Neuronal stem cell (in vitro differentiated cells): ENCODE measurements at regions not wholly inside any gene's neighbourhood (a gene's known extent, or its start where the extent isn't known, plus 50 kb on each side); places are given as distances from the start of the nearest gene placed in this dataset.
A peak's percentile ranks its signal among the peaks of the same experiment; 100 is the strongest.

Experiments used
- DNase-seq: peaks from one replicate; pipeline ENCODE4 v3.0.0-alpha.2; 2013; ENCODE audit warnings: low spot score
- H2AFZ ChIP-seq: one replicate; pipeline ENCODE4 v1.6.1; 2013; ENCODE audit warnings: mild to moderate bottlenecking, low read length, inconsistent platforms
- H2AK5ac ChIP-seq: 2 replicates; pipeline ENCODE4 v1.6.1; 2013; ENCODE audit warnings: low read depth, mild to moderate bottlenecking, inconsistent platforms, low read length, moderate library complexity, mixed read lengths
- H2BK120ac ChIP-seq: 2 replicates; pipeline ENCODE4 v1.6.1; 2013; ENCODE audit warnings: low read depth, mild to moderate bottlenecking, inconsistent platforms, low read length, moderate library complexity, mixed read lengths
- H2BK12ac ChIP-seq: one replicate; pipeline ENCODE4 v1.6.1; 2013; ENCODE audit warnings: low read length, inconsistent platforms
- H2BK15ac ChIP-seq: 2 replicates; pipeline ENCODE4 v1.6.1; 2013; ENCODE audit warnings: mild to moderate bottlenecking, low read length, inconsistent platforms, mixed read lengths
- H2BK5ac ChIP-seq: one replicate; pipeline ENCODE4 v1.6.1; 2013; ENCODE audit warnings: inconsistent platforms, mild to moderate bottlenecking, low read length, moderate library complexity
- H3K14ac ChIP-seq: one replicate; pipeline ENCODE4 v1.6.1; 2013; ENCODE audit warnings: low read length, inconsistent platforms
- H3K18ac ChIP-seq: 2 replicates; pipeline ENCODE4 v1.6.1; 2013; ENCODE audit warnings: low read length, inconsistent platforms
- H3K23ac ChIP-seq: 2 replicates; pipeline ENCODE4 v1.6.1; 2013; ENCODE audit warnings: low read depth, mild to moderate bottlenecking, mixed read lengths, low read length, inconsistent platforms; ENCODE audit not compliant: poor library complexity
- H3K27ac ChIP-seq: replicated peaks from 3 replicates; pipeline ENCODE4 v1.5.1; 2013; ENCODE audit warnings: low read length, inconsistent platforms
- H3K27me3 ChIP-seq, 3 experiments: 2 replicates each; pipeline ENCODE4 v1.6.1; 2013; ENCODE audit warnings: low read length in 3 of 3, mild to moderate bottlenecking in 2 of 3, inconsistent platforms in 1 of 3, low read depth in 1 of 3, mixed read lengths in 1 of 3, moderate library complexity in 1 of 3; ENCODE audit not compliant: control insufficient read depth in 3 of 3, insufficient read depth in 3 of 3
- H3K36me3 ChIP-seq, 2 donors: replicated peaks in 1 of 2; 2 replicates each; pipeline ENCODE4 v1.6.1; 2013; ENCODE audit warnings: low read length in 2 of 2; ENCODE audit not compliant: control insufficient read depth in 2 of 2, insufficient read depth in 2 of 2
- H3K4ac ChIP-seq: 2 replicates; pipeline ENCODE4 v1.6.1; 2013; ENCODE audit warnings: inconsistent platforms, mild to moderate bottlenecking, low read length, moderate library complexity
- H3K4me1 ChIP-seq, 2 donors: 1 replicate in 1 of 2; 2 replicates in 1 of 2; pipeline ENCODE4 v1.6.1; 2013; ENCODE audit warnings: low read length in 2 of 2, low read depth in 1 of 2; ENCODE audit not compliant: control insufficient read depth in 2 of 2, insufficient read depth in 1 of 2
- H3K4me2 ChIP-seq: one replicate; pipeline ENCODE4 v1.6.1; 2013; ENCODE audit warnings: mild to moderate bottlenecking, low read length, inconsistent platforms; ENCODE audit not compliant: insufficient read depth, poor library complexity, severe bottlenecking
- H3K4me3 ChIP-seq, 2 donors: 2 replicates each; pipeline ENCODE4 v1.5.1; 2013; ENCODE audit warnings: low read length in 2 of 2, mild to moderate bottlenecking in 2 of 2, inconsistent platforms in 1 of 2, moderate library complexity in 1 of 2
- H3K79me1 ChIP-seq: one replicate; pipeline ENCODE4 v1.6.1; 2013; ENCODE audit warnings: low read depth, mild to moderate bottlenecking, inconsistent platforms, low read length, moderate library complexity
- H3K9ac ChIP-seq: one replicate; pipeline ENCODE4 v1.6.1; 2013; ENCODE audit warnings: mild to moderate bottlenecking, low read depth, low read length, inconsistent platforms; ENCODE audit not compliant: poor library complexity
- H3K9me3 ChIP-seq, 2 donors: replicated peaks in 1 of 2; 2 replicates each; pipeline versions ENCODE3 to v1.6.1; 2013; ENCODE audit warnings: low read length in 2 of 2, mild to moderate bottlenecking in 2 of 2, inconsistent platforms in 1 of 2, low read depth in 1 of 2, mixed read lengths in 1 of 2, moderate library complexity in 1 of 2; ENCODE audit not compliant: control insufficient read depth in 2 of 2, insufficient read depth in 1 of 2
- H4K8ac ChIP-seq: one replicate; pipeline ENCODE4 v1.6.1; 2013; ENCODE audit warnings: low read depth, mild to moderate bottlenecking, inconsistent platforms, low read length, moderate library complexity
- H4K91ac ChIP-seq: one replicate; pipeline ENCODE4 v1.6.1; 2013; ENCODE audit warnings: low read length, low read depth, mild to moderate bottlenecking, inconsistent platforms; ENCODE audit not compliant: poor library complexity
- WGBS, 2 donors: extraction: QIAGEN DNeasy Blood & Tissue Kit; methylation state at CpG; one replicate each; pipeline ENCODE4 v1.1.7; 2013; ENCODE audit warnings: missing lambda C conversion rate in 2 of 2, mixed read lengths in 1 of 2; ENCODE audit not compliant: insufficient read length in 2 of 2, insufficient replicate concordance in 1 of 2; ENCODE audit errors: extremely low coverage in 2 of 2; 5-methylcytosine and 5-hydroxymethylcytosine counted together

GRCh38 chr4:123106747-123107146 lies 184.3 kb upstream of the NUDT6 start:
- no peak overlapping the region for H2BK120ac ChIP-seq
- peak overlapping the region; percentile 66 for H3K4ac ChIP-seq
- H2BK12ac ChIP-seq: peak overlapping the region; percentile 58
- H3K14ac ChIP-seq: peak overlapping the region; percentile 89
- no peak for DNase-seq
- no peak overlapping the region for H3K4me2 ChIP-seq
- H3K4me3 ChIP-seq: peak overlapping the region in 1 of 2 donors; percentile 7
- no peak overlapping the region for H2AFZ ChIP-seq
- peak overlapping the region; percentile 46 for H2AK5ac ChIP-seq
- no CpG with 5 or more reads among the region's 8 CpGs for WGBS, 2 donors
- no peak overlapping the region for H2BK15ac ChIP-seq
- H3K18ac ChIP-seq: peak overlapping the region; percentile 87
- no peak overlapping the region for H4K8ac ChIP-seq
- no peak overlapping the region for H2BK5ac ChIP-seq
- peak overlapping the region; percentile 85 for H3K23ac ChIP-seq
- H3K4me1 ChIP-seq: peaks cover 0 to 6% of the 10 kb centered on the region in 2 donors
- H3K9me3 ChIP-seq: peaks cover 5% of the 10 kb centered on the region in 2 donors
- H3K27ac ChIP-seq: no peak overlapping the region
- peaks cover 3% of the 10 kb centered on the region for H3K79me1 ChIP-seq
- H4K91ac ChIP-seq: peak overlapping the region; percentile 53
- H3K36me3 ChIP-seq: peaks cover 5 to 8% of the 10 kb centered on the region in 2 donors
- H3K9ac ChIP-seq: peak overlapping the region; percentile 21
- no peaks in the 10 kb centered on the region for H3K27me3 ChIP-seq

GRCh38 chr4:123107444-123108252 lies 185.3 kb upstream of the NUDT6 start:
- peaks cover 5% of the 10 kb centered on the region in 2 donors for H3K9me3 ChIP-seq
- DNase-seq: no peak
- no peak overlapping the region for H3K4me3 ChIP-seq
- H2BK12ac ChIP-seq: no peak overlapping the region
- peak overlapping the region; percentile 37 for H3K4ac ChIP-seq
- peak overlapping the region; percentile 95 for H2AK5ac ChIP-seq
- no peak overlapping the region for H2BK120ac ChIP-seq
- H3K27ac ChIP-seq: no peak overlapping the region
- no peaks in the 10 kb centered on the region for H3K27me3 ChIP-seq
- peak overlapping the region; percentile 70 for H3K9ac ChIP-seq
- no peak overlapping the region for H4K8ac ChIP-seq
- peaks cover 0 to 6% of the 10 kb centered on the region in 2 donors for H3K4me1 ChIP-seq
- peak overlapping the region; percentile 75 for H2BK5ac ChIP-seq
- H2AFZ ChIP-seq: no peak overlapping the region
- H4K91ac ChIP-seq: no peak overlapping the region
- H3K18ac ChIP-seq: peak overlapping the region; percentile 80
- no CpG with 5 or more reads among the region's 16 CpGs for WGBS, 2 donors
- H3K36me3 ChIP-seq: peaks cover 5 to 8% of the 10 kb centered on the region in 2 donors
- H3K4me2 ChIP-seq: no peak overlapping the region
- peaks cover 3% of the 10 kb centered on the region for H3K79me1 ChIP-seq
- H3K14ac ChIP-seq: peak overlapping the region; percentile 71
- no peak overlapping the region for H2BK15ac ChIP-seq
- peak overlapping the region; percentile 25 for H3K23ac ChIP-seq

DNA sequence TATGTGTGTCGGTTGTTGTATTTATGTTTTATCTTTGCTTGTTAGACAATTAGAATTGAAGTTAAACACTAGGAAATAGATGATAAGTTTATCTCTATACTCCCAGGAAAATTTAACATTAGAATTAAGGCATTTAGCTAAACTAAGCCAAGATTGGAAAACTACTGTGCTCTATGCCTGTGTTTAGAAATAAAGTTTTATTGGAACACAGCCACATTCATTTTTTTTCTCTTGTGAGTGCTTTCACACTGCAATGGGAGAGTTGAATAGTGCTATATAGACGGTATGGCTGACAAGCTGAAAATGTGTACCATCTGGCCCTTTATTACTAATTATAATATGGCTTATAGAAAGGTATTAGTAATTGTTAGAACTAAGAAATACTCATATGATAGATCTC lies 186.7 kb upstream of the NUDT6 start:
- no peak overlapping the region for H4K91ac ChIP-seq
- peaks cover 0 to 6% of the 10 kb centered on the region in 2 donors for H3K4me1 ChIP-seq
- no peak overlapping the region for H3K27ac ChIP-seq
- DNase-seq: no peak
- peaks cover 8 to 11% of the 10 kb centered on the region in 2 donors for H3K9me3 ChIP-seq
- H2BK15ac ChIP-seq: no peak overlapping the region
- peaks cover 4% of the 10 kb centered on the region for H3K79me1 ChIP-seq
- H3K18ac ChIP-seq: no peak overlapping the region
- no peak overlapping the region for H3K4me2 ChIP-seq
- no peak overlapping the region for H2AFZ ChIP-seq
- H2BK5ac ChIP-seq: no peak overlapping the region
- H3K9ac ChIP-seq: no peak overlapping the region
- 100% methylated on average over 1 of the region's 2 CpGs for WGBS, 2 donors
- no peak overlapping the region for H2BK120ac ChIP-seq
- H2BK12ac ChIP-seq: no peak overlapping the region
- no peak overlapping the region for H4K8ac ChIP-seq
- H3K27me3 ChIP-seq: no peaks in the 10 kb centered on the region
- H3K14ac ChIP-seq: no peak overlapping the region
- no peak overlapping the region for H3K23ac ChIP-seq
- H3K4ac ChIP-seq: no peak overlapping the region
- H3K36me3 ChIP-seq: peaks cover 6 to 8% of the 10 kb centered on the region in 2 donors
- H3K4me3 ChIP-seq: no peak overlapping the region
- no peak overlapping the region for H2AK5ac ChIP-seq

DNA sequence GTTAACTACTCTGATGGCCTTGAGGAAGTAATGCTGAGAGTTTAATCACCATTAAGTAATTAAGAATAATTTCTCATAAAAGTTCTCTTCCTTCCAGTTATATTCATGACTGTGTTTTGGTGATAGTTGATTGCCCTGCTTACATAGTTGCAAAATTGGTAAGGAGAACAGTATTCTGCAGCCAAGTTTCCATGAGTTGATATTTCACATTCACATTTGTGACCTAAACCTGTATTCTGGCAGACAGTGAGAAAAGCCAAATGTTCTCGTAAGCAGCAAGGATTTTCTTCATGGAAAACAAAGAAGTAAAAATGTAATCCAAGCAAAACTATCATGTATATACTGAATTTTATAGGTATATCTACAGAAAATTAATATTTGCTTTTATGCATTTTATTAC lies 187.8 kb upstream of the NUDT6 start:
- Histone ChIP-seq H3K23ac (no peak overlapping the region), H3K4me2 (no peak overlapping the region), H3K4me1 (peaks cover 0 to 3% of the 10 kb centered on the region in 2 donors), H3K9ac (no peak overlapping the region), H2BK5ac (no peak overlapping the region), H2BK120ac (no peak overlapping the region), H2AFZ (no peak overlapping the region), H4K91ac (no peak overlapping the region), H3K9me3 (peaks cover 16 to 18% of the 10 kb centered on the region in 2 donors), H3K4me3 (no peak overlapping the region), H4K8ac (no peak overlapping the region), H3K18ac (no peak overlapping the region), H2BK15ac (no peak overlapping the region), H3K79me1 (peaks cover 8% of the 10 kb centered on the region), H3K27me3 (no peaks in the 10 kb centered on the region), H2BK12ac (no peak overlapping the region), H3K4ac (no peak overlapping the region), H2AK5ac (no peak overlapping the region), H3K36me3 (peaks cover 10 to 15% of the 10 kb centered on the region in 2 donors), H3K14ac (no peak overlapping the region), H3K27ac (no peak overlapping the region)
- no CpG with 5 or more reads among the region's 1 CpG for WGBS, 2 donors
- no peak for DNase-seq
